Right renal pelvis (tissue), 4 donors: ENCODE measurements at regions not wholly inside any gene's neighbourhood (a gene's known extent, or its start where the extent isn't known, plus 50 kb on each side); places are given as distances from the start of the nearest gene placed in this dataset.

Source experiments
- DNase-seq, 4 donors: peaks; one replicate each; pipeline ENCODE4 v3.0.0-alpha.2; 2013; ENCODE audit warnings: low read depth in 4 of 4, low spot score in 3 of 4, missing footprints in 1 of 4

- no peak for DNase-seq
Observed at GRCh38 chr7:35581605-35582210, 113.2 kb downstream of the HERPUD2 start.

- DNase-seq = no peak
Observed at GRCh38 chr7:35576031-35576573, 118.8 kb downstream of the HERPUD2 start.

GRCh38 chr7:35571611-35572240, 123.2 kb downstream of the HERPUD2 start:
- no peak for DNase-seq

- no peak for DNase-seq
Observed at GRCh38 chr7:35570937-35571336, 124.0 kb downstream of the HERPUD2 start.

- no peak for DNase-seq
Observed at GRCh38 chr7:35565927-35566326, 129.0 kb downstream of the HERPUD2 start.

GRCh38 chr7:35558841-35559240, 136.1 kb downstream of the HERPUD2 start:
- DNase-seq = no peak

GRCh38 chr7:35556515-35557471, 138.1 kb downstream of the HERPUD2 start:
- peak in 3 of 4 donors; percentile 1 to 20 (median 4) for DNase-seq

- no peak for DNase-seq
Observed at GRCh38 chr7:35555934-35556333, 139.0 kb downstream of the HERPUD2 start.

GRCh38 chr7:35555386-35555785, 139.5 kb downstream of the HERPUD2 start:
- DNase-seq = no peak

- DNase-seq = no peak
Observed at GRCh38 chr7:35553519-35553918, 141.4 kb downstream of the HERPUD2 start.

- no peak for DNase-seq
Observed at GRCh38 chr7:35552691-35553090, 142.2 kb downstream of the HERPUD2 start.

GRCh38 chr7:35551321-35552081, 143.4 kb downstream of the HERPUD2 start:
- DNase-seq = no peak

- DNase-seq = no peak
Observed at GRCh38 chr7:35550831-35551230, 144.1 kb downstream of the HERPUD2 start.

- no peak for DNase-seq
Observed at GRCh38 chr7:35549781-35550180, 145.2 kb downstream of the HERPUD2 start.

GRCh38 chr7:35548291-35548690, 146.6 kb downstream of the HERPUD2 start:
- DNase-seq = no peak

GRCh38 chr7:35546691-35547429, 148.1 kb downstream of the HERPUD2 start:
- no peak for DNase-seq

GRCh38 chr7:35545831-35546230, 149.1 kb downstream of the HERPUD2 start:
- no peak for DNase-seq

GRCh38 chr7:35544028-35544742, 150.8 kb downstream of the HERPUD2 start:
- no peak for DNase-seq
